ENCODE measurements at regions not wholly inside any gene's neighbourhood (a gene's known extent, or its start where the extent isn't known, plus 50 kb on each side); places are given as distances from the start of the nearest gene placed in this dataset.

GRCh38 chr4:14359991-14360390 is 642.3 kb upstream of the CPEB2 start:
- Mint-ChIP-seq H3K27ac (no peak overlapping the region), H3K4me3 (no peak overlapping the region)

GRCh38 chr4:14361084-14361483 is 641.2 kb upstream of the CPEB2 start:
- Histone ChIP-seq H4K20me1 (ENCODE audit: low read depth) (no peaks in the 10 kb centered on the region), H3K4me1 (no peaks in the 10 kb centered on the region), H3K79me2 (ENCODE audit: low read depth) (no peaks in the 10 kb centered on the region), H2AFZ (replicated peaks) (no peak overlapping the region), H3K9ac (no peak overlapping the region), H3K9me3 (ENCODE audit: low read depth) (no peaks in the 10 kb centered on the region), H3F3A (ENCODE audit: low read depth) (no peaks in the 10 kb centered on the region), H3K4me2 (no peak overlapping the region), H3K27ac (no peak overlapping the region), H3K4me3 (no peak overlapping the region), H3K36me3 (no peaks in the 10 kb centered on the region), H3K27me3 (no peaks in the 10 kb centered on the region)
- DNase-seq (ENCODE audit: low spot score): no peak
- no peaks in the 10 kb centered on the region for H3K4me1 Mint-ChIP-seq
- H3K36me3 Mint-ChIP-seq: no peaks in the 10 kb centered on the region
- H3K4me3 Mint-ChIP-seq: no peak overlapping the region
- TF ChIP-seq EZH2phosphoT487 (IDR thresholded peaks at IDR 0.05): no peak
- TF ChIP-seq, protein P1, sequence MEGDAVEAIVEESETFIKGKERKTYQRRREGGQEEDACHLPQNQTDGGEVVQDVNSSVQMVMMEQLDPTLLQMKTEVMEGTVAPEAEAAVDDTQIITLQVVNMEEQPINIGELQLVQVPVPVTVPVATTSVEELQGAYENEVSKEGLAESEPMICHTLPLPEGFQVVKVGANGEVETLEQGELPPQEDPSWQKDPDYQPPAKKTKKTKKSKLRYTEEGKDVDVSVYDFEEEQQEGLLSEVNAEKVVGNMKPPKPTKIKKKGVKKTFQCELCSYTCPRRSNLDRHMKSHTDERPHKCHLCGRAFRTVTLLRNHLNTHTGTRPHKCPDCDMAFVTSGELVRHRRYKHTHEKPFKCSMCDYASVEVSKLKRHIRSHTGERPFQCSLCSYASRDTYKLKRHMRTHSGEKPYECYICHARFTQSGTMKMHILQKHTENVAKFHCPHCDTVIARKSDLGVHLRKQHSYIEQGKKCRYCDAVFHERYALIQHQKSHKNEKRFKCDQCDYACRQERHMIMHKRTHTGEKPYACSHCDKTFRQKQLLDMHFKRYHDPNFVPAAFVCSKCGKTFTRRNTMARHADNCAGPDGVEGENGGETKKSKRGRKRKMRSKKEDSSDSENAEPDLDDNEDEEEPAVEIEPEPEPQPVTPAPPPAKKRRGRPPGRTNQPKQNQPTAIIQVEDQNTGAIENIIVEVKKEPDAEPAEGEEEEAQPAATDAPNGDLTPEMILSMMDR (IDR thresholded peaks at IDR 0.05): no peak
- TF ChIP-seq EZH2 (IDR thresholded peaks at IDR 0.05): no peak
- H3K27ac Mint-ChIP-seq: no peak overlapping the region
- no peaks in the 10 kb centered on the region for H3K9me3 Mint-ChIP-seq
- H3K27me3 Mint-ChIP-seq (ENCODE audit: insufficient read depth, low read depth): peaks cover 4% of the 10 kb centered on the region

More at GRCh38 chr4:14359991-14360390, 642.3 kb upstream of the CPEB2 start:
- Mint-ChIP-seq H3K36me3 (no peaks in the 10 kb centered on the region), H3K9me3 (no peaks in the 10 kb centered on the region), H3K4me1 (no peaks in the 10 kb centered on the region), H3K27me3 (ENCODE audit: insufficient read depth, low read depth) (peaks cover 4% of the 10 kb centered on the region)
- Histone ChIP-seq H3K4me2 (no peak overlapping the region), H3K27ac (no peak overlapping the region), H3K27me3 (no peaks in the 10 kb centered on the region), H3K79me2 (ENCODE audit: low read depth) (no peaks in the 10 kb centered on the region), H3K4me3 (no peak overlapping the region), H4K20me1 (ENCODE audit: low read depth) (no peaks in the 10 kb centered on the region), H3K9ac (no peak overlapping the region), H3K9me3 (ENCODE audit: low read depth) (no peaks in the 10 kb centered on the region), H3K36me3 (no peaks in the 10 kb centered on the region), H3K4me1 (no peaks in the 10 kb centered on the region), H2AFZ (replicated peaks) (no peak overlapping the region), H3F3A (ENCODE audit: low read depth) (no peaks in the 10 kb centered on the region)
- no peak for DNase-seq (ENCODE audit: low spot score)
- TF ChIP-seq EZH2phosphoT487 (IDR thresholded peaks at IDR 0.05): no peak
- TF ChIP-seq, protein P1 (IDR thresholded peaks at IDR 0.05): no peak
- TF ChIP-seq EZH2 (IDR thresholded peaks at IDR 0.05): no peak

DNA sequence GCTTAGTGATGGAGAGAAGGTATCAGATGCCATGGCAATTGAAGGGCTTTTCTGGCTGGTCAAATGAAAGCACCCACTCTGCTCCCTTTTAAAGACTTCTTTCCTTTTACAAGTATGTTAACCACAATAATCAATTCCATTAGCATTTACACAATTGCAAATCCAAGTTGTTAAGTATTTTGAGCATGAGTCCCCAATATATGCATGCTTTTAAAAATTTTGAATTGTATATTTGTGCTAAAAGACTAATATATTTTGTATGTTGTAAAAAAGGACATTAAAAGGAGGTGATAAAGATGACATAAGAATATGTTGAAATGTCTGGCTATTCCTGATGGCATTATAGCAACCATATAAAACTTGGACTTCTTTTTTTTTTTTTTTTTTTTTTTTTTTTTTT is 639.9 kb upstream of the CPEB2 start:
- no peak overlapping the region for H3K27ac Mint-ChIP-seq
- Histone ChIP-seq H3K36me3 (no peaks in the 10 kb centered on the region), H3K79me2 (ENCODE audit: low read depth) (no peaks in the 10 kb centered on the region), H3F3A (ENCODE audit: low read depth) (no peaks in the 10 kb centered on the region), H3K27me3 (no peaks in the 10 kb centered on the region), H3K4me1 (no peaks in the 10 kb centered on the region), H3K4me3 (no peak overlapping the region), H3K9me3 (ENCODE audit: low read depth) (no peaks in the 10 kb centered on the region), H3K27ac (no peak overlapping the region), H2AFZ (replicated peaks) (no peak overlapping the region), H4K20me1 (ENCODE audit: low read depth) (no peaks in the 10 kb centered on the region), H3K4me2 (no peak overlapping the region), H3K9ac (no peak overlapping the region)
- no peaks in the 10 kb centered on the region for H3K36me3 Mint-ChIP-seq
- no peak for DNase-seq (ENCODE audit: low spot score)
- TF ChIP-seq EZH2phosphoT487 (IDR thresholded peaks at IDR 0.05) (no peak), EZH2 (IDR thresholded peaks at IDR 0.05) (no peak)
- TF ChIP-seq, protein P1 (IDR thresholded peaks at IDR 0.05): no peak
- no peaks in the 10 kb centered on the region for H3K9me3 Mint-ChIP-seq
- H3K27me3 Mint-ChIP-seq (ENCODE audit: insufficient read depth, low read depth): peaks cover 4% of the 10 kb centered on the region
- no peaks in the 10 kb centered on the region for H3K4me1 Mint-ChIP-seq
- H3K4me3 Mint-ChIP-seq: no peak overlapping the region
